Activated CD8-positive, alpha-beta T cell treated with anti-CD3 and anti-CD28 coated beads, Interleukin-2, amount 10 ng/mL, durations not matched to agents 7 days and 5 days (primary cell): ENCODE measurements at regions not wholly inside any gene's neighbourhood (a gene's known extent, or its start where the extent isn't known, plus 50 kb on each side); places are given as distances from the start of the nearest gene placed in this dataset.

Source experiments
- ATAC-seq: fragments of 150-1000 bp; cut with Tn5 transposase; one replicate; pipeline ENCODE4 v1.10.0; 2021; ENCODE audit warnings: moderate library complexity
- CTCF ChIA-PET: fragments of 350-600 bp; sonication (Branson Sonifier 250); formaldehyde crosslinking; loops from one replicate; lab custom pipeline; 2021; ENCODE audit warnings: antibody characterized with exemption; lab: Charles Lee
- POLR2A ChIA-PET: fragments of 350-600 bp; sonication (Branson Sonifier 250); formaldehyde crosslinking; loops from one replicate; lab custom pipeline; 2021; ENCODE audit warnings: antibody characterized with exemption; lab: Charles Lee
- DNase-seq: peaks from one replicate; pipeline ENCODE4 v3.0.0-alpha.2; 2020
- H3K27ac Mint-ChIP-seq: one replicate; pipeline ENCODE4 v1.8.0; 2021; ENCODE audit warnings: mild to moderate bottlenecking, mixed read lengths
- H3K27me3 Mint-ChIP-seq: one replicate; pipeline ENCODE4 v1.8.0; 2021; ENCODE audit warnings: low read depth, mixed read lengths
- H3K36me3 Mint-ChIP-seq: one replicate; pipeline ENCODE4 v1.8.0; 2021; ENCODE audit warnings: low read depth, mixed read lengths
- H3K4me1 Mint-ChIP-seq: one replicate; pipeline ENCODE4 v1.8.0; 2021; ENCODE audit warnings: low read depth, mixed read lengths
- H3K4me3 Mint-ChIP-seq: one replicate; pipeline ENCODE4 v1.8.0; 2021; ENCODE audit warnings: mild to moderate bottlenecking, mixed read lengths
- H3K9me3 Mint-ChIP-seq: one replicate; pipeline ENCODE4 v1.8.0; 2022; ENCODE audit warnings: mixed read lengths; ENCODE audit not compliant: insufficient read depth

GRCh38 chr12:61098031-61098580 lies 1162.1 kb upstream of the USP15 start:
- Mint-ChIP-seq H3K27me3 (no peaks in the 10 kb centered on the region), H3K4me3 (no peak overlapping the region), H3K27ac (no peak overlapping the region), H3K36me3 (no peaks in the 10 kb centered on the region), H3K9me3 (peaks cover 9% of the 10 kb centered on the region), H3K4me1 (no peaks in the 10 kb centered on the region)
- ChIA-PET CTCF (no interaction called here), POLR2A (no interaction called here)
- DNase-seq (no peak), ATAC-seq (no peak)

- CTCF ChIA-PET, result no interaction called here
- H3K9me3 Mint-ChIP-seq, result peaks cover 32% of the 10 kb centered on the region
These were observed 1153.1 kb upstream of the USP15 start for GRCh38 chr12:61107118-61107517.

GRCh38 chr12:61111218-61111617 lies 1149.0 kb upstream of the USP15 start:
- Mint-ChIP-seq H3K27me3 (no peaks in the 10 kb centered on the region), H3K27ac (no peak overlapping the region), H3K36me3 (no peaks in the 10 kb centered on the region), H3K9me3 (peaks cover 25% of the 10 kb centered on the region), H3K4me3 (no peak overlapping the region), H3K4me1 (no peaks in the 10 kb centered on the region)
- DNase-seq, result no peak
- CTCF ChIA-PET, result no interaction called here
- POLR2A ChIA-PET, result no interaction called here
- ATAC-seq, result no peak

More at GRCh38 chr12:61107118-61107517, 1153.1 kb upstream of the USP15 start:
- DNase-seq, result no peak
- Mint-ChIP-seq H3K36me3 (no peaks in the 10 kb centered on the region), H3K27me3 (no peaks in the 10 kb centered on the region), H3K27ac (no peak overlapping the region), H3K4me1 (no peaks in the 10 kb centered on the region), H3K4me3 (no peak overlapping the region)
- ATAC-seq, result no peak
- POLR2A ChIA-PET, result no interaction called here

GRCh38 chr12:61137677-61138414 lies 1122.4 kb upstream of the USP15 start:
- no peak for ATAC-seq
- no peaks in the 10 kb centered on the region for H3K4me1 Mint-ChIP-seq
- ChIA-PET POLR2A (no interaction called here), CTCF (no interaction called here)
- H3K4me3 Mint-ChIP-seq, result no peak overlapping the region
- no peak for DNase-seq
- peaks cover 6% of the 10 kb centered on the region for H3K9me3 Mint-ChIP-seq
- H3K36me3 Mint-ChIP-seq, result no peaks in the 10 kb centered on the region
- H3K27ac Mint-ChIP-seq, result no peak overlapping the region
- H3K27me3 Mint-ChIP-seq, result no peaks in the 10 kb centered on the region

- Mint-ChIP-seq H3K36me3 (no peaks in the 10 kb centered on the region), H3K27ac (no peak overlapping the region), H3K4me3 (no peak overlapping the region), H3K4me1 (no peaks in the 10 kb centered on the region), H3K27me3 (no peaks in the 10 kb centered on the region), H3K9me3 (peaks cover 6% of the 10 kb centered on the region)
- ATAC-seq (no peak), DNase-seq (no peak)
- ChIA-PET POLR2A (no interaction called here), CTCF (no interaction called here)
These were observed 1121.8 kb upstream of the USP15 start for GRCh38 chr12:61138415-61138759.

- Mint-ChIP-seq H3K27ac (no peak overlapping the region), H3K36me3 (no peaks in the 10 kb centered on the region), H3K27me3 (no peaks in the 10 kb centered on the region), H3K4me1 (no peaks in the 10 kb centered on the region), H3K4me3 (no peak overlapping the region), H3K9me3 (peaks cover 9% of the 10 kb centered on the region)
- DNase-seq, result no peak
- ChIA-PET POLR2A (no interaction called here), CTCF (no interaction called here)
- ATAC-seq, result no peak
These were observed 1098.2 kb upstream of the USP15 start for GRCh38 chr12:61161961-61162360.

GRCh38 chr12:61188801-61189595 lies 1071.2 kb upstream of the USP15 start:
- ATAC-seq (no peak), DNase-seq (no peak)
- CTCF ChIA-PET, result no interaction called here
- no peak overlapping the region for H3K27ac Mint-ChIP-seq
- POLR2A ChIA-PET, result no interaction called here
- H3K27me3 Mint-ChIP-seq, result no peaks in the 10 kb centered on the region
- H3K36me3 Mint-ChIP-seq, result no peaks in the 10 kb centered on the region
- no peaks in the 10 kb centered on the region for H3K4me1 Mint-ChIP-seq
- H3K4me3 Mint-ChIP-seq, result no peak overlapping the region
- H3K9me3 Mint-ChIP-seq, result peaks cover 7% of the 10 kb centered on the region

GRCh38 chr12:61213646-61214045 lies 1046.6 kb upstream of the USP15 start:
- POLR2A ChIA-PET, result no interaction called here
- Mint-ChIP-seq H3K27me3 (no peaks in the 10 kb centered on the region), H3K4me3 (no peak overlapping the region), H3K4me1 (no peaks in the 10 kb centered on the region), H3K36me3 (no peaks in the 10 kb centered on the region), H3K27ac (no peak overlapping the region), H3K9me3 (peaks cover 7% of the 10 kb centered on the region)
- ATAC-seq (no peak), DNase-seq (no peak)
- CTCF ChIA-PET, result no interaction called here

GRCh38 chr12:61220337-61220736 lies 1039.9 kb upstream of the USP15 start:
- Mint-ChIP-seq H3K27ac (no peak overlapping the region), H3K9me3 (peaks cover 7% of the 10 kb centered on the region), H3K36me3 (no peaks in the 10 kb centered on the region), H3K4me1 (no peaks in the 10 kb centered on the region), H3K27me3 (no peaks in the 10 kb centered on the region), H3K4me3 (no peak overlapping the region)
- ChIA-PET POLR2A (no interaction called here), CTCF (no interaction called here)
- no peak for DNase-seq
- ATAC-seq, result no peak

- Mint-ChIP-seq H3K27ac (no peak overlapping the region), H3K4me1 (no peaks in the 10 kb centered on the region), H3K27me3 (no peaks in the 10 kb centered on the region), H3K36me3 (no peaks in the 10 kb centered on the region), H3K4me3 (no peak overlapping the region), H3K9me3 (peaks cover 6% of the 10 kb centered on the region)
- DNase-seq, result no peak
- no peak for ATAC-seq
- ChIA-PET POLR2A (no interaction called here), CTCF (no interaction called here)
These were observed 1028.2 kb upstream of the USP15 start for GRCh38 chr12:61232040-61232439.

- Mint-ChIP-seq H3K36me3 (no peaks in the 10 kb centered on the region), H3K4me3 (no peak overlapping the region), H3K9me3 (peaks cover 6% of the 10 kb centered on the region), H3K27ac (no peak overlapping the region), H3K4me1 (no peaks in the 10 kb centered on the region), H3K27me3 (no peaks in the 10 kb centered on the region)
- ChIA-PET POLR2A (no interaction called here), CTCF (no interaction called here)
- ATAC-seq (no peak), DNase-seq (no peak)
These were observed 1009.9 kb upstream of the USP15 start for GRCh38 chr12:61250303-61250702.

GRCh38 chr12:61251076-61251475 lies 1009.1 kb upstream of the USP15 start:
- peaks cover 6% of the 10 kb centered on the region for H3K9me3 Mint-ChIP-seq
- no peaks in the 10 kb centered on the region for H3K36me3 Mint-ChIP-seq
- DNase-seq, result no peak
- H3K4me3 Mint-ChIP-seq, result no peak overlapping the region
- no peaks in the 10 kb centered on the region for H3K4me1 Mint-ChIP-seq
- H3K27ac Mint-ChIP-seq, result no peak overlapping the region
- CTCF ChIA-PET, result no interaction called here
- H3K27me3 Mint-ChIP-seq, result no peaks in the 10 kb centered on the region
- no peak for ATAC-seq
- POLR2A ChIA-PET, result no interaction called here
